H1 (cell line): ENCODE measurements at regions not wholly inside any gene's neighbourhood (a gene's known extent, or its start where the extent isn't known, plus 50 kb on each side); places are given as distances from the start of the nearest gene placed in this dataset.

Experiments used
- CTCF ChIA-PET: fragments of 300-600 bp; sonication (Branson Sonifier 250); formaldehyde crosslinking; loops from one replicate; lab custom pipeline; 2021; ENCODE audit not compliant: partially characterized antibody; lab: Charles Lee
- POLR2A ChIA-PET: fragments of 300-600 bp; sonication (Branson Sonifier 250); formaldehyde crosslinking; loops from one replicate; lab custom pipeline; 2021; ENCODE audit warnings: inconsistent platforms; ENCODE audit not compliant: partially characterized antibody; lab: Charles Lee
- DNase-seq, 2 experiments: peaks; one replicate each; pipeline versions ENCODE4 v3.0.0 to v3.0.0-alpha.2; 2010 to 2022; ENCODE audit warnings: low spot score in 2 of 2, low read depth in 1 of 2, mixed read lengths in 1 of 2
- FAIRE-seq: peaks from 2 replicates; lab custom pipeline; 2011; peaks lifted over from hg19 to GRCh38; lab: Jason Lieb, UNC
- H2AFZ ChIP-seq: 2 replicates; pipeline ENCODE4 v1.8.1; 2012; ENCODE audit warnings: low read length, inconsistent platforms
- H2AK5ac ChIP-seq: 2 replicates; pipeline ENCODE4 v1.6.1; 2013; ENCODE audit warnings: low read depth, low read length
- H2BK120ac ChIP-seq: replicated peaks from 2 replicates; pipeline ENCODE3; 2013; ENCODE audit warnings: low read depth, low read length, inconsistent platforms
- H2BK12ac ChIP-seq: 2 replicates; pipeline ENCODE4 v1.6.1; 2013; ENCODE audit warnings: low read depth, low read length
- H2BK15ac ChIP-seq: 2 replicates; pipeline ENCODE4 v1.6.1; 2013; ENCODE audit warnings: low read length
- H2BK20ac ChIP-seq: 2 replicates; pipeline ENCODE4 v1.6.1; 2013; ENCODE audit warnings: low read length
- H2BK5ac ChIP-seq: 2 replicates; pipeline ENCODE4 v1.6.1; 2013; ENCODE audit warnings: low read depth, low read length
- H3K14ac ChIP-seq: 2 replicates; pipeline ENCODE4 v1.6.1; 2013; ENCODE audit warnings: inconsistent platforms; ENCODE audit not compliant: insufficient read length
- H3K18ac ChIP-seq: 2 replicates; pipeline ENCODE4 v1.6.1; 2013; ENCODE audit warnings: low read length; ENCODE audit errors: extremely low read depth
- H3K23ac ChIP-seq: 2 replicates; pipeline ENCODE4 v1.6.1; 2013; ENCODE audit warnings: inconsistent platforms; ENCODE audit not compliant: insufficient read length
- H3K23me2 ChIP-seq: 2 replicates; pipeline ENCODE4 v1.6.1; 2013; ENCODE audit warnings: low read depth, low read length
- H3K27ac ChIP-seq: 2 replicates; pipeline ENCODE4 v1.6.1; 2011; ENCODE audit warnings: low read depth, low read length, inconsistent platforms
- H3K27me3 ChIP-seq, 4 experiments: replicated peaks in 1 of 4; 1 replicate in 1 of 4; 2 replicates in 3 of 4; pipeline versions ENCODE4 v1.6.1 to v1.8.1; 2011 to 2013; ENCODE audit warnings: low read length in 3 of 4, mild to moderate bottlenecking in 3 of 4, inconsistent platforms in 2 of 4, mixed read lengths in 2 of 4, moderate library complexity in 1 of 4; ENCODE audit not compliant: control insufficient read depth in 3 of 4, insufficient read depth in 3 of 4; ENCODE audit errors: extremely low read depth in 1 of 4
- H3K36me3 ChIP-seq, 4 experiments: 2 replicates each; pipeline versions ENCODE4 v1.6.1 to v1.8.1; 2011 to 2013; ENCODE audit warnings: mild to moderate bottlenecking in 4 of 4, low read length in 3 of 4, moderate library complexity in 2 of 4, control low read depth in 1 of 4, inconsistent platforms in 1 of 4; ENCODE audit not compliant: insufficient read depth in 4 of 4, control insufficient read depth in 2 of 4
- H3K4ac ChIP-seq: replicated peaks from 2 replicates; pipeline ENCODE3; 2013; ENCODE audit warnings: low read length, low read depth, mixed read lengths, inconsistent platforms; ENCODE audit not compliant: insufficient read length
- H3K4me1 ChIP-seq, 4 experiments: replicated peaks in 1 of 4; 1 replicate in 1 of 4; 2 replicates in 3 of 4; pipeline versions ENCODE4 v1.6.1 to v1.8.1; 2011 to 2013; ENCODE audit warnings: low read length in 3 of 4, inconsistent platforms in 2 of 4, mixed read lengths in 1 of 4; ENCODE audit not compliant: insufficient read depth in 4 of 4, control insufficient read depth in 3 of 4
- H3K4me2 ChIP-seq, 2 experiments: 2 replicates each; pipeline versions ENCODE4 v1.6.1 to v1.8.1; 2011 to 2013; ENCODE audit warnings: low read depth in 2 of 2, low read length in 2 of 2, control low read depth in 1 of 2, inconsistent platforms in 1 of 2, mild to moderate bottlenecking in 1 of 2; ENCODE audit not compliant: insufficient read depth in 1 of 2
- H3K4me3 ChIP-seq, 4 experiments: fragments of 200-600, 300-600 bp in 1 of 4; sonication (generic), shearing (Covaris generic), sonication (Bioruptor Twin) in 1 of 4; 2 replicates each; pipeline versions ENCODE4 v1.5.1 to v1.8.1; 2011 to 2016; ENCODE audit warnings: low read length in 4 of 4, low read depth in 3 of 4, control low read depth in 2 of 4, inconsistent platforms in 2 of 4, mild to moderate bottlenecking in 2 of 4, mixed read lengths in 1 of 4, moderate library complexity in 1 of 4; ENCODE audit not compliant: insufficient read depth in 2 of 4; ENCODE audit errors: extremely low read depth in 1 of 4
- H3K56ac ChIP-seq: replicated peaks from 2 replicates; pipeline ENCODE3; 2013; ENCODE audit warnings: low read depth, mild to moderate bottlenecking, mixed read lengths, low read length, inconsistent platforms; ENCODE audit not compliant: insufficient read length
- H3K79me1 ChIP-seq: 2 replicates; pipeline ENCODE4 v1.6.1; 2013; ENCODE audit warnings: low read depth, low read length, control low read depth
- H3K79me2 ChIP-seq, 2 experiments: 2 replicates each; pipeline versions ENCODE4 v1.6.1 to v1.8.1; 2012 to 2013; ENCODE audit warnings: low read length in 2 of 2, mild to moderate bottlenecking in 2 of 2, inconsistent platforms in 1 of 2; ENCODE audit not compliant: insufficient read depth in 2 of 2, control insufficient read depth in 1 of 2
- H3K9ac ChIP-seq, 4 experiments: replicated peaks in 1 of 4; 1 replicate in 1 of 4; 2 replicates in 3 of 4; pipeline versions ENCODE4 v1.6.1 to v1.8.1; 2011 to 2013; ENCODE audit warnings: low read depth in 3 of 4, low read length in 3 of 4, control low read depth in 2 of 4, mild to moderate bottlenecking in 2 of 4, moderate library complexity in 2 of 4, inconsistent platforms in 1 of 4; ENCODE audit errors: extremely low read depth in 1 of 4
- H3K9me3 ChIP-seq, 2 experiments: 2 replicates each; pipeline versions ENCODE4 v1.6.1 to v1.8.1; 2012 to 2013; ENCODE audit warnings: mild to moderate bottlenecking in 2 of 2, moderate library complexity in 2 of 2, control low read depth in 1 of 2, inconsistent platforms in 1 of 2, low read depth in 1 of 2, low read length in 1 of 2, mixed read lengths in 1 of 2; ENCODE audit not compliant: insufficient read depth in 2 of 2
- H4K20me1 ChIP-seq, 2 experiments: replicated peaks in 1 of 2; 2 replicates each; pipeline versions ENCODE3 to v1.8.1; 2011 to 2013; ENCODE audit warnings: inconsistent platforms in 2 of 2, low read length in 2 of 2, mild to moderate bottlenecking in 1 of 2; ENCODE audit not compliant: insufficient read depth in 2 of 2, control insufficient read depth in 1 of 2
- H4K5ac ChIP-seq: 2 replicates; pipeline ENCODE4 v1.6.1; 2013; ENCODE audit warnings: low read length, low read depth, mixed read lengths, inconsistent platforms; ENCODE audit not compliant: insufficient read length
- H4K8ac ChIP-seq: 2 replicates; pipeline ENCODE4 v1.8.0; 2013; ENCODE audit warnings: mild to moderate bottlenecking, moderate library complexity, low read length, inconsistent platforms; ENCODE audit not compliant: insufficient read depth; ENCODE audit errors: extremely low read depth
- H4K91ac ChIP-seq: replicated peaks from 2 replicates; pipeline ENCODE3; 2013; ENCODE audit warnings: low read length, mixed read lengths, inconsistent platforms; ENCODE audit not compliant: insufficient read length
- BACH1 ChIP-seq: IDR thresholded peaks from 2 replicates; pipeline ENCODE4 v1.6.1; 2012; ENCODE audit warnings: low read length, improper control_type of control experiment
- CHD1 ChIP-seq: IDR thresholded peaks from 2 replicates; pipeline ENCODE4 v1.6.1; 2012; ENCODE audit warnings: low read depth, low read length, improper control_type of control experiment
- HDAC2 ChIP-seq, 2 experiments: fragments of 300-600 bp in 1 of 2; sonication (generic) in 1 of 2; IDR thresholded peaks; 2 replicates each; pipeline ENCODE4 v1.6.1; 2011 to 2012; ENCODE audit warnings: low read depth in 2 of 2, low read length in 2 of 2, mild to moderate bottlenecking in 2 of 2, moderate library complexity in 2 of 2, borderline replicate concordance in 1 of 2, inconsistent platforms in 1 of 2
- JUND ChIP-seq: IDR thresholded peaks from 2 replicates; pipeline ENCODE4 v1.6.1; 2011; ENCODE audit warnings: mild to moderate bottlenecking, improper control_type of control experiment, low read length
- MAFK ChIP-seq: IDR thresholded peaks from 2 replicates; pipeline ENCODE4 v1.6.1; 2012; ENCODE audit warnings: low read depth, mild to moderate bottlenecking, improper control_type of control experiment, low read length
- NANOG ChIP-seq: IDR thresholded peaks from 2 replicates; pipeline ENCODE4 v1.6.1; 2011; ENCODE audit warnings: low read length, low read depth, mild to moderate bottlenecking, inconsistent platforms; ENCODE audit not compliant: insufficient read depth, poor library complexity, severe bottlenecking
- NRF1 ChIP-seq: IDR thresholded peaks from 2 replicates; pipeline ENCODE4 v1.6.1; 2011; ENCODE audit warnings: mild to moderate bottlenecking, low read depth, low read length, improper control_type of control experiment
- RAD21 ChIP-seq, 2 experiments: IDR thresholded peaks in 1 of 2; conservative IDR thresholded peaks in 1 of 2; 2 replicates each; pipeline ENCODE4 v1.6.1; 2011; ENCODE audit warnings: low read depth in 2 of 2, low read length in 2 of 2, improper control_type of control experiment in 1 of 2, inconsistent platforms in 1 of 2, mild to moderate bottlenecking in 1 of 2, moderate library complexity in 1 of 2
- TAF7 ChIP-seq: optimal IDR thresholded peaks from 2 replicates; pipeline ENCODE3; 2011; ENCODE audit warnings: low read depth, mild to moderate bottlenecking, inconsistent platforms, low read length, moderate library complexity, borderline replicate concordance
- ZNF274 ChIP-seq: IDR thresholded peaks from 2 replicates; pipeline ENCODE4 v1.7.0; 2012; ENCODE audit warnings: low read length, borderline replicate concordance; ENCODE audit errors: extremely low read depth
- WGBS, 2 experiments: shearing (Covaris generic) in 1 of 2; methylation state at CpG; one replicate each; pipeline versions ENCODE4 v1.1.6 to v1.1.7; 2013 to 2015; ENCODE audit warnings: low lambda C conversion rate in 2 of 2, mixed read lengths in 2 of 2, inconsistent platforms in 1 of 2, low coverage in 1 of 2, missing lambda C conversion rate in 1 of 2; ENCODE audit not compliant: insufficient replicate concordance in 2 of 2, insufficient coverage in 1 of 2, insufficient read length in 1 of 2; ENCODE audit errors: extremely low coverage in 1 of 2, missing lambda C conversion rate in 1 of 2; 5-methylcytosine and 5-hydroxymethylcytosine counted together
- TF ChIP-seq, protein P1 (sequence below), 3 experiments: IDR thresholded peaks; 1 replicate in 2 of 3; 2 replicates in 1 of 3; pipeline versions ENCODE4 v1.5.1 to v1.6.1; 2011; ENCODE audit warnings: low read length in 3 of 3, mild to moderate bottlenecking in 3 of 3, inconsistent platforms in 2 of 3, low read depth in 1 of 3, moderate library complexity in 1 of 3; ENCODE audit not compliant: insufficient read depth in 1 of 3; ENCODE audit errors: control extremely low read depth in 1 of 3

DNA sequence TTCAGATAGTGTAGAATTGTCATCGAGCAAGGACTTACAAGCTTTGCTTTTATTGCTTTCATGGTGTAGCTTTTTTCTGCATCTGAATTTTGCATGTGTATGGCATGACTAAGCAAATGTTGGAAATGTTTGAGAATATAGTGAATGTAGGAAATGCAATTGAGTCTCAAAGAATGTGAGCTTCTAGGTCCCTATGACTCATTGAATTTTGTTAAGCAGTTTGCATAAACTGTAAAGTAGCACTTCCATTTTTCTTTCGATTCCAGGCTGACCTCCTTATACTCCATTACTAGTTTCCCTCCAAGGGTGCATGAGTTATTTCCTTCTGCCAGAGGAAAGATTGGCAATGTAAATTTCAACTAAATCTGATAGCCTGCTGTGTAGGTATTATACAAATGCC, 619.2 kb downstream of the DIPK2A start:
- Histone ChIP-seq H2BK15ac (no peak overlapping the region), H3K4me1 (peaks cover 0 to 13% (median 2%) of the 10 kb centered on the region in 4 experiments; a peak in 2 of 7 replicates), H4K91ac (no peak overlapping the region), H2BK12ac (no peak overlapping the region), H3K23ac (no peak overlapping the region), H3K4ac (no peak overlapping the region), H4K20me1 (no peaks in the 10 kb centered on the region), H3K4me3 (peak overlapping the region in 1 of 4 experiments; percentile 18; a peak in 1 of 8 replicates), H3K36me3 (no peaks in the 10 kb centered on the region), H2AFZ (peak overlapping the region; percentile 70), H2AK5ac (no peak overlapping the region), H4K5ac (no peak overlapping the region), H3K14ac (no peak overlapping the region), H3K27ac (no peak overlapping the region; the same call in 1 of the 2 replicates), H3K79me2 (no peaks in the 10 kb centered on the region), H3K9me3 (no peaks in the 10 kb centered on the region), H3K79me1 (no peaks in the 10 kb centered on the region), H2BK5ac (peak overlapping the region; percentile 38; the same call in 1 of the 2 replicates), H3K27me3 (no peaks in the 10 kb centered on the region), H3K56ac (no peak overlapping the region), H2BK20ac (no peak overlapping the region; the same call in 1 of the 2 replicates), H2BK120ac (peak overlapping the region; percentile 40), H3K4me2 (no peak overlapping the region), H3K23me2 (no peaks in the 10 kb centered on the region; the same call in 1 of the 2 replicates), H3K9ac (no peak overlapping the region), H4K8ac (no peak overlapping the region), H3K18ac (no peak overlapping the region)
- TF ChIP-seq NANOG (no peak), MAFK (peak; percentile 50; the same call in 1 of the 2 replicates), NRF1 (no peak), JUND (no peak), HDAC2 (IDR thresholded peaks at IDR 0.05; ENCODE audit: borderline replicate concordance in 1 of 2, low read depth in 2 of 2, low read length in 2 of 2) (no peak), CHD1 (no peak), TAF7 (no peak), BACH1 (peak; percentile 75), RAD21 (IDR thresholded peaks at IDR 0.05 in 1 of 2, conservative IDR thresholded peaks at IDR 0.05 in 1 of 2; ENCODE audit: low read depth in 2 of 2, low read length in 2 of 2) (no peak), ZNF274 (no peak)
- TF ChIP-seq, protein P1, sequence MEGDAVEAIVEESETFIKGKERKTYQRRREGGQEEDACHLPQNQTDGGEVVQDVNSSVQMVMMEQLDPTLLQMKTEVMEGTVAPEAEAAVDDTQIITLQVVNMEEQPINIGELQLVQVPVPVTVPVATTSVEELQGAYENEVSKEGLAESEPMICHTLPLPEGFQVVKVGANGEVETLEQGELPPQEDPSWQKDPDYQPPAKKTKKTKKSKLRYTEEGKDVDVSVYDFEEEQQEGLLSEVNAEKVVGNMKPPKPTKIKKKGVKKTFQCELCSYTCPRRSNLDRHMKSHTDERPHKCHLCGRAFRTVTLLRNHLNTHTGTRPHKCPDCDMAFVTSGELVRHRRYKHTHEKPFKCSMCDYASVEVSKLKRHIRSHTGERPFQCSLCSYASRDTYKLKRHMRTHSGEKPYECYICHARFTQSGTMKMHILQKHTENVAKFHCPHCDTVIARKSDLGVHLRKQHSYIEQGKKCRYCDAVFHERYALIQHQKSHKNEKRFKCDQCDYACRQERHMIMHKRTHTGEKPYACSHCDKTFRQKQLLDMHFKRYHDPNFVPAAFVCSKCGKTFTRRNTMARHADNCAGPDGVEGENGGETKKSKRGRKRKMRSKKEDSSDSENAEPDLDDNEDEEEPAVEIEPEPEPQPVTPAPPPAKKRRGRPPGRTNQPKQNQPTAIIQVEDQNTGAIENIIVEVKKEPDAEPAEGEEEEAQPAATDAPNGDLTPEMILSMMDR (IDR thresholded peaks at IDR 0.05; ENCODE audit: control extremely low read depth in 1 of 3, insufficient read depth in 1 of 3, low read depth in 1 of 3, low read length in 3 of 3), result no peak
- FAIRE-seq (no peak), DNase-seq (peak in 1 of 2 experiments; percentile 9)
- WGBS, 2 experiments, result 46% methylated on average over 2 of the region's 2 CpGs; no CpG with 5 or more reads in 1 of the 2 experiments
- ChIA-PET CTCF (interaction anchor here (0.9 kb wide), 1 partner anchor 18 kb away, joined by 3 read pairs; no protein-coding TSS in a partner anchor), POLR2A (no interaction called here)
